Breast epithelium (tissue), 3 donors: ENCODE measurements at regions not wholly inside any gene's neighbourhood (a gene's known extent, or its start where the extent isn't known, plus 50 kb on each side); places are given as distances from the start of the nearest gene placed in this dataset.

Experiments used
- CTCF ChIP-seq, 3 donors: fragments of 450-650 bp; IDR thresholded peaks; one replicate each; pipeline ENCODE4 v1.5.1; 2016 to 2017; ENCODE audit warnings: antibody characterized with exemption in 3 of 3, mild to moderate bottlenecking in 3 of 3, moderate library complexity in 3 of 3
- POLR2A ChIP-seq: fragments of 450-650 bp; IDR thresholded peaks from one replicate; pipeline ENCODE4 v1.6.1; 2016; ENCODE audit warnings: antibody characterized with exemption, mild to moderate bottlenecking, moderate library complexity
- POLR2AphosphoS5 ChIP-seq, 3 donors: sonication (generic); formaldehyde crosslinking; IDR thresholded peaks; one replicate each; pipeline ENCODE4 v1.6.1; 2017; ENCODE audit warnings: antibody characterized with exemption in 3 of 3

DNA sequence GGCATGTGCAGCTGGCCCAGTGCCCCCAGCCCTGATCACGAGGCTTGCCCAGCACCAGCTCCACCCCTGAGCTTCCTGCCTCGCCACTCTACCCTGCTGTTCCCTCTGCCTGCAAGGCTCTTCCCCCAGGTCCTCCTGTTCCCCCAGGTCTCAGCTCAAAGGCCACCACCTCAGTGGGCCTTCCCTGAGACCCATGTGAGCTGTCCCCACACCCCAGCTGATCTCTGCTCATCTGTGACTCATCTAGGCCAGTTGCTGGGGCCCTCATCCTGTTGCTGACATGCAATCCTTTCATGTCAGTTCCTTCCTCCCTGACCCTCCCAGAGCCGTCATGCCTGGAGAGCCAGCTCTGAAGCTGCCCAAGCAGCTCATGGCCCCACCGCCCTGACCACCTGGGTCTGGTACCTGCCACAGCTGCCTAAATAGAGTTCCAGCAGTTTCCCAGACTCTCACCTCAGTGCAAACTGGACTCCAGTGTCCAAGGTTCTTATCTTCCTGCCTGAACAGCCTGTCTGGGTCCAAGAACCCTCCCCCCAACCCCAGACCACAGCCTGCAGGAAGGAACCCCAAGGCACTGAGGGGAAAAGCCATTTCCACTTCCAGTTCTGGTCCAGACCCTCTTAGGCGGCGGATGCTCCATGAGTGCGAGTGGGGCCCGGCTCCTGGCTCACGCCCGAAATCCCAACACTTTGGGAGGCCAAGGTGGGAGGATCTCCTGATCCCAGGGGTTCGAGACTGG, 116.6 kb upstream of the IQSEC1 start:
- TF ChIP-seq CTCF (IDR thresholded peaks at IDR 0.05): no peak
- no peak for TF ChIP-seq POLR2AphosphoS5 (IDR thresholded peaks at IDR 0.05)
- TF ChIP-seq POLR2A: no peak
